Stromal cell of bone marrow (primary cell): ENCODE measurements at regions not wholly inside any gene's neighbourhood (a gene's known extent, or its start where the extent isn't known, plus 50 kb on each side); places are given as distances from the start of the nearest gene placed in this dataset.
A peak's percentile ranks its signal among the peaks of the same experiment; 100 is the strongest.

Experiments used
- DNase-seq: peaks from one replicate; pipeline ENCODE4 v3.0.0-alpha.2; 2012; ENCODE audit warnings: low read depth

DNA sequence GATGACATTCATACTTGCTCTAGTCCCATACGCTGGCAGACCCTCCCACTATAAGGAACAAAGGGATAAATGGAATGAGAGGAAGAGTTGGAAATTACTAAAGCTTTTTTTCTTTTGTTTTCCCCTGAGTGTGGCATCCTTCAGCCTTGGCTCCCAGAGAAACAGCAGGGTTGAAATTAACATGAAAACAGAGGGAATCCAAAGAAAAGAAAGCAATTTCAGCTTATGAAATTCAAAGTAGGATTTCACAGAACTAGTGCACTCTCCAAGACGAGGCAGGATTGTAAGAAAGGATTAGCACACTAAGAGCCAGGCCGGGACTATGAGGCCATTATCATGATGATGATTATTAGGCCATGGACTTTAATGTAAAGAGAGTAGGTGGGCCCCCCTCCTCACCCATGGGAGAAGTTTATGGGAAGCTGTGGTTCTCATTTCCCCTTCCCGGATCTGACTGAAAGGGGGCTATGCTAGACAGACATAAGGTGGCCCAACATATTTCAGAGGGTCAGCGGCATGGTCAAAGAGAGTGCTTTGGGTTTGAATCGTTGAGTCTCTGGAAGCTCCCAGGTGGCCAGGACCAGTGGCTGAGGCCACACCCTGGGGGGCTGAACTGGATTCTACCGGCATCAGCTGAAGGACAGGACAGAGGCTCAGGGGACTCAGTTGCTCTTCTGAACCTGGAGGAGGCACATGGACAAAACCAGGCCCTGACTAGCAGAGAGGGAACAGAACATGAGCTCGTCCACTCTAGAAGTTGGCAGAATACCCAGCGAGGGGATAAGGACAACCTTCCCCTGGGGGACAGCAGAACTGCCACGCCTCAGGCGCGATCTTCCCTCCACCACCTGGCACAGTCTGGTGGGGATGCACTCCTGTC is 100.1 kb upstream of the ARL4C start:
- DNase-seq = no peak

DNA sequence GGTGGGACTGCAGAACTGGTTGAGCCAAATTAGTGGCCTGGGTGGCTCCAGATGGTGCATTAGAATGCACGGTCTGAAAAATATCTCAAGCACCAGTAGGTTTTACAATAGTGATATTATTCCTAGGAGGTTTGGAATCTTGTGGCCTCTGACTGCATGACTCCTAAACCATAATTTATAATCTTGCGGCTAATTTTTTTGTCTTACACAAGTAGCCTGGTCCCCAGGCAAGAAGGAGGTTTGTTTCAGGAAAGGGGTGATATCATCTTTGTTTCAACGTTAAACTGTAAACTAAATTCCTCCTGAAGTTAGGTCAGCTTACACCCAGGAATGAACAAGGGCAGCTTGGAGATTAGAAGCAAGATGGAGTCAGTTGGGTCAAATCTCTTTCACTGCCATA is 98.9 kb upstream of the ARL4C start:
- no peak for DNase-seq

DNA sequence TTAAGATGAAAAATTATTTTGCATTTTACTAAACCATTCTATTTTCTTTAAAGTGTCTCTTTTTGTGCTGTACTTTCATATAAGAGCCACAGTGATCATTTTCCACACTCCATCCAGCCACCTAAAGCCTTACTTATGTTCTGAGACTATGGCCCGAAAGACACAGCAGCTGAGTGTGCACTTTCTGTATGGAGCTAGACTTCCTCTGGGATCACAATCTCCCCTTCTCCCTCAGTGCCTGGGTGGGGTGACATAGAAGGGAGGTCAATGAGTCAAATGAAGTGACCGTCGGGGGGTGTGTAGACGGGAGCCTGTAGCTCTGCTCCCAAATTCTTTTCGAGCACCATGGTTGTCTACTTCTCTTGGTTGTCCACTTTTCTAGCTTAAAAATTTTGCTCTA is 97.8 kb upstream of the ARL4C start:
- no peak for DNase-seq

DNA sequence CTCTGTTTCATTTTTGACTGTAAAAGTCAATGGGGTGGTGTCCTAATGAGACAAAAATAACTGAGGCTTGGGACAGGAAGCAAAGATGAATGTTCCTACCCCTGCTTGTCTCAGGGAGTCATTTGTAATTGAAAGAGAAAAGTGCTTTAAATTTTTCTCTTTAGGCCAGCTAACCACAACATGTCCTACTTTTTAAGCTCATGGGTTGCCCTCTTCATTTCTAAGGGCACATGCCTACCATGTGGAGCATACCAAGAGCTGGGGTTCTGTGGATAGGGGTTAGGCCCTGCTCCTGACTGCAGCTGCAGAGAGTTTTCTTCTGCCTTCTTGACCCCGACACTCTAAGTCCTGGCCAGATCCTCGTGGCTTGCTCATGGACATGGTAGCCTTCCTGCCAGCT is 96.8 kb upstream of the ARL4C start:
- no peak for DNase-seq

GRCh38 chr2:234592541-234592940 is 95.7 kb upstream of the ARL4C start:
- DNase-seq = no peak

DNA sequence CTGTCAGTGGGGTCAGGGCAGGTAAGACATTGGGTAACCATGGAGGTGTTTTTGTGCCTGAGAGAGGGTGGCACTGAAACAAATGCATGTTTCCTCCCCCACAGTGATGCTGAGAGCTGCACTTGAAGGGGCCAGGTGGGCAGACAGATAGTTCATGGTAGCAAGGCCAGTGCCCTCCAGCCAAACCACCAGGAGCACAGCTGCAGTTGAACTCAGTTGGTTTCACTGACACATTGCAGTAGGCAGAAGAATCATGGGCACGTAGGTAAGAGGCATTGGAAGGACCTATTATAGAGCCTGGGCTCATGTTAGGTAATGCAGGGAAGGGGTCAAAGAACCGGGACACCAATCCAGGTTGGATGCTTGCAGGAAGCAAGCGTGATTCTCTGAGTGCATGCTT is 93.2 kb upstream of the ARL4C start:
- no peak for DNase-seq

DNA sequence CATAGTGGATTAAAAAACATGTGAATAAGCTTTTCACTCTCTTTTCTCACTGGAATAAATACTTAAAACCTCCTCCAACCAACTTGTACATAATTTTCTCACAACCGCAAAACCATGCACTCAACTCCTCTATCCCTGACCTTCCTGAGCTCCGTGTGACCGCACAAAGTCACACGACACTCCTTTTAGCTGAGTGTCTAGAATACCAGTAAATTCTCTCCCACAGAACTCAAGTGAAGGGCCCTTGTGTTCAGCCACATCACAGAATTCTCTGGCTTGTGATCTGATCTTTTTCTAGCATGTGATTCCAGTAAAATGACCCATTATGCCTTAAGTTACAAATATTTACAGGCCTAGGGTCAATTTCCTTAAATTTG is 91.2 kb upstream of the ARL4C start:
- DNase-seq = no peak

DNA sequence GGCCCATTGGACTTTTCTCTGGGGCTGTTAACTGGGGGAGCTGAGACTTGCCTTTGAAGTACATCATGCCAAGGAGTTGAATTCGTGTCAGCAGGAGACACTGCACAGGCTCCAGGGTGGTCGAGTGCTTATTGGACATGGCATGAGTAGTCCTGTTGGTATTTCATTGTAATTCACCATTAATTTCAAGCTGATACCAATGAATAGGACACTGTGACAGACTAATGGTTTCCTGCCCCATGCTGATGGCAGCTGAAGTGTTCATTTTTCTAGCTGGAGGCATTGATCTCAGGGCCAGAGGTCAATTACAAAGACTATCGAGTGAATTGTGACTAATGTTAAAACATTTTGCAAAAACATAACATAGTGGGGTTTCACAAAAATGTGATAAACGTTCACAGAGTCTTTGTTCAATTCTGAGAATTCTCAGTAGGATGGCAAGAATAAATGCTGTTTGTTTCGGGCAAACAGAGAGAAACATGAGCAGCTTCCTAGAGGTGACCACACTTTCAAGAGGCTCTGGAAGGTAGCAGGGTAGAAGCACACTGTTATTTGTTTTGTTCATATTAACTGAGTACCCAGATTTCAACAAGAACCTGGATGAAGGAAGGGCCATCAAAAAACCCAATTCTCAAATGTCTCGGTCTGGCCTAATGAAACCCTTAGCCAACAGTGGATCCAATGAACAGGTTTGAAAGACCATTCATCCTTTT is 90.6 kb upstream of the ARL4C start:
- DNase-seq = no peak

GRCh38 chr2:234583331-234583730 is 86.5 kb upstream of the ARL4C start:
- DNase-seq = no peak

- DNase-seq = no peak
These were observed 83.8 kb upstream of the ARL4C start for GRCh38 chr2:234580686-234581085.

GRCh38 chr2:234579231-234579962 is 82.5 kb upstream of the ARL4C start:
- no peak for DNase-seq

DNA sequence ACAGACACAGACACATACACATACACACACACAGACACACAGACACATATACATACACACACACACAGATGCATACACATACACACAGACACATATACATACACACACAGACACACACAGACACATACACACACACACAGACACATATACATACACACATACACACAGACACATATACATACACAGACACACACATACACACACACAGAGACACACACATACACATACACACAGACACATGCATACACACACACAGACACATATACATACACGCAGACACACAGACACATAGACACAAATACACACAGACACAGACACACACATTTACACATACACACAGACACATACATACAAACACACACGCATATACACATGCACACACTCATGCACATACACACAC is 81.5 kb upstream of the ARL4C start:
- DNase-seq = no peak

DNA sequence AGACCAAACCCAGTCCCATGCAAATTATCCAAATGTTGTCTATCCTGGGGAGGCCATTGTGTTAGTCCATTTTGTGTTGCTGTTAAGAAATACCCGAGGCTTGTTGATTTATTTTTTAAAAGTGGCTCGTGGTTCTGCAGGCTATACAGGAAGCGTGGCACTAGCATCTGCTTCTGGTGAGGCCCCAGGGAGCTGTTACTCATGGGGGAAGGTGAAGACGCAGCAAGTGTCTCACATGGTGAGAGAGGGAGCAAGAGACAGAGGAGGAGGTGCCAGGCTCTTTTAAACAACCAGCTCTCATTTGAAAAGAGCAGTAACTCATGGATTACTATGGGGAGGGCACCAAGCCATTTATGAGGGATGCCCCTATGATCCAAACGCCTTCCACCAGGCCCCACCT is 80.3 kb upstream of the ARL4C start:
- no peak for DNase-seq

DNA sequence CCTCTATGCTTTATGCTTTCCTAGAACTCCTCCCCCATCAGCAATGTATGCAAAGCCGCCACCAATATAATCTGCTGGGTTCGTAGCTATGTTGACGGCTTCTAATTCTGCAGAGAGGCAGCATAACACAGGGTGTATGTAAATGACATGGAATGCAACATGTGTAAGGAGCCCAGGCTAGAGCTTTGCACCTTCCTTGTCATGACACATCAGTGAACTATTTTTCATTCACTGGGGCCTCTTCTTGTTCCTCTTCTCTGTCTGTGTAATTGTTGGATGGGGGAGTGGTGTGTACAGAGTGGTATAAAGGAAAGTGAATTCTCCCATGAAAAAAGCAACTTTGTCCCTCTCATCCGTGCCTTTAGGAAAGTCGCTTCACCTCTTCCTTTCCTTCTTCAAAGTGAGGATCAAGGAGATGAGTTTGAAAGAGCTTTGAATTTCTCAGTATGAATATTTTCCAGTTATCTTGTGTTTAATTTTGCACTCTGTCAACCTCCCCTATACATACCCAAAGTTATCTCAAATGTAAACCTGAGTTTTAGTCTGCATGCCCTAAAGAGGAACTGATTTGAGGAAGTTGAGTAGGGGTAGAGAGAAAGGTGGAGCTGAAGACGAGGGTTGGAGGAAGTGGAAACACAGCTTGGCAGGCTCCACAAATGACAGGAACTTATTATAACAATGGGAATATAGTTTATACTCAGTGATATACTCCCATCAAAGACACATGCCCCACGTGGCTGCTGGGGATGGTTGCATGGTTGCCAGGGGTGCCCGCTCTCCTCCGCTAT is 74.9 kb upstream of the ARL4C start:
- no peak for DNase-seq

GRCh38 chr2:234570476-234570875 is 73.6 kb upstream of the ARL4C start:
- DNase-seq = no peak

DNA sequence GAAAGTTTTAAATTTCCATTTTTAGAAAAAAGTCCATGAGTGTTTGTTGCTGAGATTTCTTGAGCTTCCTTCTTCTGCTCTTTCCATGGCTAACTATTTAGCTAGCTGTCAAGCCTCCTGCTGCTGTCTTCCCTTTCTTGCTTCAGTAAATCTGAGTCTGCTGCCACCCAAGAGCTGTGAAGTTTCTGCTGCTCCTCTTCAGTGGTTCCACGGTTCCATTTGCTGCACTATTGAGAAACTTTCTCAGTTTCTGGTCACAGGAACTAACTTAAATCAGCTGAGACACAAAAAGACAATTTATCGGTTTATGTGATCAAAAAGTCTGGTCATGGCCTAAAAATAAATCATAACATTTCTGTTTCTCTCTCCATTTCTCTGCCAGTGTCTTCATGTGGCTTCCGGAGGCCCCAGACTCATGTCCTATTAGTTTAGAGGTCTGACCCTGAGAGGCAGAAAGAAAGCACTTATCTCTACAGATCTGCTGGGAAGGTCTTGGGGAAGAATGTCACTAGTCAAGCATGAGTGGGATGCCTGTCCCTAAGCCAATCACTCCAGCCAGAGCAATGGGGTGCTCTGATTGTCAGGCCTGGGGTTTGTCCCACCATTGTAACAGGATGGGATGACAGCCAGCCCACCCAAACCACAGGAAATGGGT is 73.0 kb upstream of the ARL4C start:
- no peak for DNase-seq

GRCh38 chr2:234566622-234567021 is 69.7 kb upstream of the ARL4C start:
- DNase-seq = no peak

- no peak for DNase-seq
These were observed 69.2 kb upstream of the ARL4C start for GRCh38 chr2:234565842-234566619.

DNA sequence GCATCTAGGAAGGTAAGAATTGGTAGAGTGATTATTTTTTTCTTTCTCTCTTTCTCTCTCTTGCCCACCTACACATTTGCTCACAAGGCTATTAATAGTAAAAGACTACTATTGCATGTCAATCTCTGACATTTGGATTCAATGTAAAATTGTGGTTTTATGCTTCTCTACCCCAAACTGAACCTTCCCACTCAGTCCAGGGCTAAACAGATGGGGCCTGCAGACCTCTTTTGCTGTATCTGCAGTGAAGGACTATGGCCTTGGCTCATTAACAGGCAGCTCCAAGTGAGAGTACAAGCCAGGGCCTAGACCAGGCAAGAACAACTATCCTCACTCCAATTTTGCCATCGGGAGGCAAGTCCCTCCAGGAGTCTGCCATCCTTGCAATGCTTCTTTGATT is 68.3 kb upstream of the ARL4C start:
- DNase-seq = no peak

- peak; percentile 41 for DNase-seq
These were observed 67.8 kb upstream of the ARL4C start for GRCh38 chr2:234564699-234565098.

GRCh38 chr2:234559609-234560008 is 62.7 kb upstream of the ARL4C start:
- DNase-seq = no peak
